Cardiac fibroblast (primary cell): ENCODE measurements at regions not wholly inside any gene's neighbourhood (a gene's known extent, or its start where the extent isn't known, plus 50 kb on each side); places are given as distances from the start of the nearest gene placed in this dataset.

Source experiments
- DNase-seq, 2 donors: peaks; one replicate each; pipeline versions ENCODE4 v3.0.0 to v3.0.0-alpha.2; 2010; ENCODE audit warnings: low read depth in 2 of 2
- H3K4me3 ChIP-seq, 2 donors: replicated peaks in 1 of 2; 1 replicate in 1 of 2; 2 replicates in 1 of 2; pipeline ENCODE4 v1.5.1; 2011; ENCODE audit warnings: low read depth in 2 of 2, low read length in 2 of 2, mild to moderate bottlenecking in 2 of 2, moderate library complexity in 1 of 2
- CTCF ChIP-seq: IDR thresholded peaks from one replicate; pipeline ENCODE4 v1.5.1; 2011; ENCODE audit warnings: low read depth, mild to moderate bottlenecking, low read length, inconsistent platforms

GRCh38 chr2:223501641-223502040 lies 100.5 kb downstream of the SCG2 start:
- no peak for DNase-seq
- H3K4me3 ChIP-seq, result no peak overlapping the region
- no peak for TF ChIP-seq CTCF

GRCh38 chr2:223503746-223504145 lies 98.4 kb downstream of the SCG2 start:
- TF ChIP-seq CTCF, result no peak
- no peak for DNase-seq
- H3K4me3 ChIP-seq, result no peak overlapping the region

GRCh38 chr2:223508372-223508771 lies 93.8 kb downstream of the SCG2 start:
- no peak for TF ChIP-seq CTCF
- DNase-seq, result no peak
- H3K4me3 ChIP-seq, result no peak overlapping the region

- H3K4me3 ChIP-seq, result no peak overlapping the region
- TF ChIP-seq CTCF, result no peak
- no peak for DNase-seq
These were observed 91.4 kb downstream of the SCG2 start for GRCh38 chr2:223510713-223511112.

GRCh38 chr2:223511168-223511567 lies 91.0 kb downstream of the SCG2 start:
- no peak overlapping the region for H3K4me3 ChIP-seq
- no peak for DNase-seq
- no peak for TF ChIP-seq CTCF

- no peak overlapping the region for H3K4me3 ChIP-seq
- peak; percentile 28 to 51 for DNase-seq
- TF ChIP-seq CTCF, result no peak
These were observed 88.2 kb downstream of the SCG2 start for GRCh38 chr2:223513771-223514455.

- DNase-seq, result no peak
- TF ChIP-seq CTCF, result no peak
These were observed 82.7 kb downstream of the SCG2 start for GRCh38 chr2:223519471-223519870.

More at GRCh38 chr2:223519471-223519870, 82.7 kb downstream of the SCG2 start:
- H3K4me3 ChIP-seq, result no peak overlapping the region
